ENCODE measurements at regions not wholly inside any gene's neighbourhood (a gene's known extent, or its start where the extent isn't known, plus 50 kb on each side); places are given as distances from the start of the nearest gene placed in this dataset.

GRCh38 chr5:18050776-18051175, 416.5 kb downstream of the TAF11L14 start:
- ATAC-seq (ENCODE audit: low read depth) = no peak
- no peak overlapping the region for H3K4me3 Mint-ChIP-seq

GRCh38 chr5:18051953-18052352, 417.7 kb downstream of the TAF11L14 start:
- peaks cover 3% of the 10 kb centered on the region for H3K27me3 Mint-ChIP-seq

More at GRCh38 chr5:18050776-18051175, 416.5 kb downstream of the TAF11L14 start:
- H3K27ac Mint-ChIP-seq = no peak overlapping the region
- H3K36me3 Mint-ChIP-seq = no peaks in the 10 kb centered on the region
- H3K4me1 Mint-ChIP-seq = no peaks in the 10 kb centered on the region
- DNase-seq (ENCODE audit: low spot score in 2 of 2) = no peak
- peaks cover 3% of the 10 kb centered on the region for H3K27me3 Mint-ChIP-seq
- H3K9me3 Mint-ChIP-seq = no peaks in the 10 kb centered on the region

GRCh38 chr5:18052569-18052968, 418.3 kb downstream of the TAF11L14 start:
- Mint-ChIP-seq H3K27me3 (peaks cover 3% of the 10 kb centered on the region), H3K27ac (no peak overlapping the region), H3K9me3 (no peaks in the 10 kb centered on the region), H3K36me3 (no peaks in the 10 kb centered on the region), H3K4me3 (no peak overlapping the region), H3K4me1 (no peaks in the 10 kb centered on the region)
- DNase-seq (ENCODE audit: low spot score in 2 of 2) (no peak), ATAC-seq (ENCODE audit: low read depth) (no peak)

More at GRCh38 chr5:18051953-18052352, 417.7 kb downstream of the TAF11L14 start:
- Mint-ChIP-seq H3K4me3 (no peak overlapping the region), H3K27ac (no peak overlapping the region), H3K36me3 (no peaks in the 10 kb centered on the region), H3K4me1 (no peaks in the 10 kb centered on the region), H3K9me3 (no peaks in the 10 kb centered on the region)
- no peak for ATAC-seq (ENCODE audit: low read depth)
- no peak for DNase-seq (ENCODE audit: low spot score in 2 of 2)

- DNase-seq (ENCODE audit: low spot score in 2 of 2) = no peak
- Mint-ChIP-seq H3K27ac (no peak overlapping the region), H3K36me3 (no peaks in the 10 kb centered on the region)
Observed at GRCh38 chr5:18057725-18058124, 423.5 kb downstream of the TAF11L14 start.

GRCh38 chr5:18067615-18068014, 433.4 kb downstream of the TAF11L14 start:
- H3K27ac Mint-ChIP-seq = no peak overlapping the region
- H3K36me3 Mint-ChIP-seq = no peaks in the 10 kb centered on the region
- no peaks in the 10 kb centered on the region for H3K9me3 Mint-ChIP-seq
- no peaks in the 10 kb centered on the region for H3K4me1 Mint-ChIP-seq
- no peak overlapping the region for H3K4me3 Mint-ChIP-seq
- DNase-seq (ENCODE audit: low spot score in 2 of 2) = no peak
- H3K27me3 Mint-ChIP-seq = no peaks in the 10 kb centered on the region
- ATAC-seq (ENCODE audit: low read depth) = no peak

More at GRCh38 chr5:18057725-18058124, 423.5 kb downstream of the TAF11L14 start:
- no peaks in the 10 kb centered on the region for H3K27me3 Mint-ChIP-seq
- no peaks in the 10 kb centered on the region for H3K4me1 Mint-ChIP-seq
- no peak for ATAC-seq (ENCODE audit: low read depth)
- H3K4me3 Mint-ChIP-seq = no peak overlapping the region
- no peaks in the 10 kb centered on the region for H3K9me3 Mint-ChIP-seq

GRCh38 chr5:18068826-18069225, 434.6 kb downstream of the TAF11L14 start:
- no peaks in the 10 kb centered on the region for H3K4me1 Mint-ChIP-seq
- no peak for ATAC-seq (ENCODE audit: low read depth)
- H3K27me3 Mint-ChIP-seq = no peaks in the 10 kb centered on the region
- no peak overlapping the region for H3K4me3 Mint-ChIP-seq
- DNase-seq (ENCODE audit: low spot score in 2 of 2) = no peak
- no peaks in the 10 kb centered on the region for H3K9me3 Mint-ChIP-seq
- no peak overlapping the region for H3K27ac Mint-ChIP-seq
- no peaks in the 10 kb centered on the region for H3K36me3 Mint-ChIP-seq

GRCh38 chr5:18069790-18070189, 435.5 kb downstream of the TAF11L14 start:
- Mint-ChIP-seq H3K27ac (no peak overlapping the region), H3K4me1 (no peaks in the 10 kb centered on the region), H3K9me3 (no peaks in the 10 kb centered on the region), H3K4me3 (no peak overlapping the region), H3K36me3 (no peaks in the 10 kb centered on the region), H3K27me3 (no peaks in the 10 kb centered on the region)
- no peak for DNase-seq (ENCODE audit: low spot score in 2 of 2)
- no peak for ATAC-seq (ENCODE audit: low read depth)

- DNase-seq (ENCODE audit: low spot score in 2 of 2) (no peak), ATAC-seq (ENCODE audit: low read depth) (no peak)
- H3K27me3 Mint-ChIP-seq = no peaks in the 10 kb centered on the region
- no peak overlapping the region for H3K4me3 Mint-ChIP-seq
- no peaks in the 10 kb centered on the region for H3K4me1 Mint-ChIP-seq
- H3K36me3 Mint-ChIP-seq = no peaks in the 10 kb centered on the region
- H3K9me3 Mint-ChIP-seq = no peaks in the 10 kb centered on the region
- no peak overlapping the region for H3K27ac Mint-ChIP-seq
Observed at GRCh38 chr5:18072600-18072999, 438.3 kb downstream of the TAF11L14 start.

- Mint-ChIP-seq H3K27ac (no peak overlapping the region), H3K4me1 (no peaks in the 10 kb centered on the region), H3K27me3 (no peaks in the 10 kb centered on the region), H3K36me3 (no peaks in the 10 kb centered on the region), H3K4me3 (no peak overlapping the region), H3K9me3 (no peaks in the 10 kb centered on the region)
- DNase-seq (ENCODE audit: low spot score in 2 of 2) = no peak
- ATAC-seq (ENCODE audit: low read depth) = no peak
Observed at GRCh38 chr5:18074961-18075360, 440.7 kb downstream of the TAF11L14 start.

- peaks cover 2% of the 10 kb centered on the region for H3K4me1 Mint-ChIP-seq
- no peak overlapping the region for H3K4me3 Mint-ChIP-seq
- ATAC-seq (ENCODE audit: low read depth) (no peak), DNase-seq (ENCODE audit: low spot score in 2 of 2) (no peak)
- H3K9me3 Mint-ChIP-seq = no peaks in the 10 kb centered on the region
- H3K36me3 Mint-ChIP-seq = no peaks in the 10 kb centered on the region
- peaks cover 2% of the 10 kb centered on the region for H3K27me3 Mint-ChIP-seq
- no peak overlapping the region for H3K27ac Mint-ChIP-seq
Observed at GRCh38 chr5:18078157-18078556, 443.9 kb downstream of the TAF11L14 start.

- no peaks in the 10 kb centered on the region for H3K36me3 Mint-ChIP-seq
- no peak for ATAC-seq (ENCODE audit: low read depth)
- H3K27ac Mint-ChIP-seq = no peak overlapping the region
- no peak overlapping the region for H3K4me3 Mint-ChIP-seq
- H3K4me1 Mint-ChIP-seq = peaks cover 2% of the 10 kb centered on the region
- H3K27me3 Mint-ChIP-seq = peaks cover 5% of the 10 kb centered on the region
- no peaks in the 10 kb centered on the region for H3K9me3 Mint-ChIP-seq
- no peak for DNase-seq (ENCODE audit: low spot score in 2 of 2)
Observed at GRCh38 chr5:18079831-18080230, 445.6 kb downstream of the TAF11L14 start.

GRCh38 chr5:18088020-18088579, 453.8 kb downstream of the TAF11L14 start:
- H3K27me3 Mint-ChIP-seq = peaks cover 5% of the 10 kb centered on the region
- H3K4me1 Mint-ChIP-seq = no peaks in the 10 kb centered on the region
- H3K9me3 Mint-ChIP-seq = peaks cover 2% of the 10 kb centered on the region
- no peak for ATAC-seq (ENCODE audit: low read depth)
- no peak overlapping the region for H3K4me3 Mint-ChIP-seq
- no peaks in the 10 kb centered on the region for H3K36me3 Mint-ChIP-seq
- no peak for DNase-seq (ENCODE audit: low spot score in 2 of 2)
- H3K27ac Mint-ChIP-seq = no peak overlapping the region

GRCh38 chr5:18090177-18090576, 455.9 kb downstream of the TAF11L14 start:
- no peak for ATAC-seq (ENCODE audit: low read depth)

GRCh38 chr5:18091142-18091541, 456.9 kb downstream of the TAF11L14 start:
- Mint-ChIP-seq H3K9me3 (peaks cover 2% of the 10 kb centered on the region), H3K4me3 (no peak overlapping the region), H3K27ac (no peak overlapping the region), H3K27me3 (peaks cover 3% of the 10 kb centered on the region), H3K4me1 (no peaks in the 10 kb centered on the region), H3K36me3 (no peaks in the 10 kb centered on the region)
- DNase-seq (ENCODE audit: low spot score in 2 of 2) (no peak), ATAC-seq (ENCODE audit: low read depth) (no peak)

More at GRCh38 chr5:18090177-18090576, 455.9 kb downstream of the TAF11L14 start:
- H3K27me3 Mint-ChIP-seq = peaks cover 3% of the 10 kb centered on the region
- no peaks in the 10 kb centered on the region for H3K36me3 Mint-ChIP-seq
- H3K4me3 Mint-ChIP-seq = no peak overlapping the region
- no peak overlapping the region for H3K27ac Mint-ChIP-seq
- no peak for DNase-seq (ENCODE audit: low spot score in 2 of 2)
- no peaks in the 10 kb centered on the region for H3K4me1 Mint-ChIP-seq
- H3K9me3 Mint-ChIP-seq = peaks cover 2% of the 10 kb centered on the region

- Mint-ChIP-seq H3K36me3 (no peaks in the 10 kb centered on the region), H3K4me3 (no peak overlapping the region), H3K27ac (no peak overlapping the region), H3K9me3 (peaks cover 2% of the 10 kb centered on the region), H3K27me3 (peaks cover 3% of the 10 kb centered on the region), H3K4me1 (no peaks in the 10 kb centered on the region)
- no peak for DNase-seq (ENCODE audit: low spot score in 2 of 2)
- ATAC-seq (ENCODE audit: low read depth) = no peak
Observed at GRCh38 chr5:18091758-18092157, 457.5 kb downstream of the TAF11L14 start.
